ENCODE measurements at regions not wholly inside any gene's neighbourhood (a gene's known extent, or its start where the extent isn't known, plus 50 kb on each side); places are given as distances from the start of the nearest gene placed in this dataset.

GRCh38 chr14:100671906-100672305 is 54.8 kb upstream of the DLK1 start:
- TF ChIP-seq CTCF (IDR thresholded peaks at IDR 0.05; ENCODE audit: insufficient read depth, low read length, severe bottlenecking): no peak
- Histone ChIP-seq H3K36me3 (ENCODE audit: control insufficient read depth, insufficient read depth, low read length) (no peaks in the 10 kb centered on the region), H3K4me3 (ENCODE audit: low read depth, low read length) (no peak overlapping the region), H3K27me3 (ENCODE audit: control insufficient read depth, insufficient read depth, low read length) (peaks cover 49% of the 10 kb centered on the region)
- FAIRE-seq (no peak), DNase-seq (ENCODE audit: low read depth) (no peak)

- TF ChIP-seq CTCF (IDR thresholded peaks at IDR 0.05; ENCODE audit: insufficient read depth, low read length, severe bottlenecking): no peak
- no peak for FAIRE-seq
- peak; percentile 8 for DNase-seq (ENCODE audit: low read depth)
- H3K4me3 ChIP-seq (ENCODE audit: low read depth, low read length): no peak overlapping the region
- H3K36me3 ChIP-seq (ENCODE audit: control insufficient read depth, insufficient read depth, low read length): no peaks in the 10 kb centered on the region
- H3K27me3 ChIP-seq (ENCODE audit: control insufficient read depth, insufficient read depth, low read length): peaks cover 44% of the 10 kb centered on the region
Measured at GRCh38 chr14:100673085-100673806, 53.4 kb upstream of the DLK1 start.

GRCh38 chr14:100673807-100674154 is 52.9 kb upstream of the DLK1 start:
- Histone ChIP-seq H3K4me3 (ENCODE audit: low read depth, low read length) (no peak overlapping the region), H3K36me3 (ENCODE audit: control insufficient read depth, insufficient read depth, low read length) (no peaks in the 10 kb centered on the region), H3K27me3 (ENCODE audit: control insufficient read depth, insufficient read depth, low read length) (peaks cover 40% of the 10 kb centered on the region)
- no peak for FAIRE-seq
- no peak for DNase-seq (ENCODE audit: low read depth)
- TF ChIP-seq CTCF (IDR thresholded peaks at IDR 0.05; ENCODE audit: insufficient read depth, low read length, severe bottlenecking): no peak

GRCh38 chr14:100674428-100674827 is 52.3 kb upstream of the DLK1 start:
- H3K4me3 ChIP-seq (ENCODE audit: low read depth, low read length): no peak overlapping the region
- no peaks in the 10 kb centered on the region for H3K36me3 ChIP-seq (ENCODE audit: control insufficient read depth, insufficient read depth, low read length)
- H3K27me3 ChIP-seq (ENCODE audit: control insufficient read depth, insufficient read depth, low read length): peaks cover 38% of the 10 kb centered on the region
- DNase-seq (ENCODE audit: low read depth) (no peak), FAIRE-seq (no peak)
- no peak for TF ChIP-seq CTCF (IDR thresholded peaks at IDR 0.05; ENCODE audit: insufficient read depth, low read length, severe bottlenecking)

- peaks cover 36% of the 10 kb centered on the region for H3K27me3 ChIP-seq (ENCODE audit: control insufficient read depth, insufficient read depth, low read length)
- TF ChIP-seq CTCF (IDR thresholded peaks at IDR 0.05; ENCODE audit: insufficient read depth, low read length, severe bottlenecking): no peak
Measured at GRCh38 chr14:100674897-100675619, 51.6 kb upstream of the DLK1 start.

More at GRCh38 chr14:100674897-100675619, 51.6 kb upstream of the DLK1 start:
- FAIRE-seq (no peak), DNase-seq (ENCODE audit: low read depth) (no peak)
- Histone ChIP-seq H3K4me3 (ENCODE audit: low read depth, low read length) (no peak overlapping the region), H3K36me3 (ENCODE audit: control insufficient read depth, insufficient read depth, low read length) (no peaks in the 10 kb centered on the region)

Data from bronchial epithelial cell (primary cell).